Spleen (tissue), 7 donors: ENCODE measurements at regions not wholly inside any gene's neighbourhood (a gene's known extent, or its start where the extent isn't known, plus 50 kb on each side); places are given as distances from the start of the nearest gene placed in this dataset.

Experiments
- POLR2A ChIP-seq, 3 donors: fragments of 450-650 bp; IDR thresholded peaks; one replicate each; pipeline ENCODE4 v1.5.1; 2017; ENCODE audit warnings: antibody characterized with exemption in 3 of 3, mild to moderate bottlenecking in 1 of 3
- POLR2AphosphoS5 ChIP-seq, 3 donors: sonication (generic); formaldehyde crosslinking; IDR thresholded peaks; one replicate each; pipeline ENCODE4 v1.5.1; 2017; ENCODE audit warnings: antibody characterized with exemption in 3 of 3
- TF ChIP-seq, protein P1 (sequence below), 11 experiments: fragments of 200-600 bp in 7 of 11; fragments of 450-650 bp in 4 of 11; sonication (generic) in 4 of 11; IDR thresholded peaks in 8 of 11; conservative IDR thresholded peaks in 3 of 11; 1 replicate in 7 of 11; 2 replicates in 4 of 11; pipeline versions ENCODE4 v1.4.0 to v1.8.0; 2016 to 2021; ENCODE audit warnings: antibody characterized with exemption in 11 of 11, inconsistent platforms in 4 of 11, mild to moderate bottlenecking in 1 of 11
- donor health status: DM: no; HTN: no; CAD: no; lungs with moderate emphysema.
- donor health status: DM: no; HTN: no; CAD: no.
- donor health status: DM: no; HTN: no; CAD: no.

DNA sequence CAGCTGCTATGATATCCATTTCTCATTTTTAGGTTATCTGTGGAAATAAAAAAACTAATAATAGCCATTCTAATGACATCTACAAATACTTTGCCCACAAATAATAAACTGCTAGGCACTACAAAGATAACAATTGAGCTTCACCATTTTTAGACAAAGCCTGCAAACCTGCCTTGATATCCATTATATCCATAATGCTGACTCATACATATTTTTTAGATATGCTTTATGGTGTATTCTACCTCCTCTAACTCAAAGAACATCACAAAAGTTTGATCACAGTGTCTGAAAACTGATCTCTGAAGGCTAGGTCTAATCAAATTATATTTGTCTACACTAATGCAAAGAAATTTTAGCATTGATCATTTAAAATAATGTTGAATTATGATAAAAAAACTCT is 138.4 kb downstream of the HNMT start:
- TF ChIP-seq POLR2AphosphoS5 (IDR thresholded peaks at IDR 0.05) (no peak), POLR2A (IDR thresholded peaks at IDR 0.05) (no peak)
- TF ChIP-seq, protein P1, sequence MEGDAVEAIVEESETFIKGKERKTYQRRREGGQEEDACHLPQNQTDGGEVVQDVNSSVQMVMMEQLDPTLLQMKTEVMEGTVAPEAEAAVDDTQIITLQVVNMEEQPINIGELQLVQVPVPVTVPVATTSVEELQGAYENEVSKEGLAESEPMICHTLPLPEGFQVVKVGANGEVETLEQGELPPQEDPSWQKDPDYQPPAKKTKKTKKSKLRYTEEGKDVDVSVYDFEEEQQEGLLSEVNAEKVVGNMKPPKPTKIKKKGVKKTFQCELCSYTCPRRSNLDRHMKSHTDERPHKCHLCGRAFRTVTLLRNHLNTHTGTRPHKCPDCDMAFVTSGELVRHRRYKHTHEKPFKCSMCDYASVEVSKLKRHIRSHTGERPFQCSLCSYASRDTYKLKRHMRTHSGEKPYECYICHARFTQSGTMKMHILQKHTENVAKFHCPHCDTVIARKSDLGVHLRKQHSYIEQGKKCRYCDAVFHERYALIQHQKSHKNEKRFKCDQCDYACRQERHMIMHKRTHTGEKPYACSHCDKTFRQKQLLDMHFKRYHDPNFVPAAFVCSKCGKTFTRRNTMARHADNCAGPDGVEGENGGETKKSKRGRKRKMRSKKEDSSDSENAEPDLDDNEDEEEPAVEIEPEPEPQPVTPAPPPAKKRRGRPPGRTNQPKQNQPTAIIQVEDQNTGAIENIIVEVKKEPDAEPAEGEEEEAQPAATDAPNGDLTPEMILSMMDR (IDR thresholded peaks at IDR 0.05 in 8 of 11, conservative IDR thresholded peaks at IDR 0.05 in 3 of 11), result no peak
